BJ (cell line): ENCODE measurements at regions not wholly inside any gene's neighbourhood (a gene's known extent, or its start where the extent isn't known, plus 50 kb on each side); places are given as distances from the start of the nearest gene placed in this dataset.

Experiments
- CTCF ChIA-PET: fragments of 350-600 bp; formaldehyde crosslinking; extraction: SDS; loops from one replicate; lab custom pipeline; 2021; ENCODE audit warnings: antibody characterized with exemption, inconsistent platforms; lab: Yijun Ruan, JAX
- POLR2A ChIA-PET: fragments of 300-600 bp; sonication (Branson Sonifier 250); formaldehyde crosslinking; extraction: SDS; loops from one replicate; lab custom pipeline; 2021; ENCODE audit warnings: antibody characterized with exemption; lab: Charles Lee
- DNase-seq: peaks from one replicate; pipeline ENCODE4 v3.0.0-alpha.2; 2011; ENCODE audit warnings: low read depth
- H3K27me3 ChIP-seq: 2 replicates; pipeline ENCODE4 v1.6.0; 2011; ENCODE audit warnings: low read length; ENCODE audit not compliant: control insufficient read depth, insufficient read depth
- H3K36me3 ChIP-seq: 2 replicates; pipeline ENCODE4 v1.5.1; 2011; ENCODE audit warnings: low read length; ENCODE audit not compliant: control insufficient read depth, insufficient read depth
- H3K4me3 ChIP-seq: 2 replicates; pipeline ENCODE4 v1.5.1; 2011; ENCODE audit warnings: low read depth, mild to moderate bottlenecking, control low read depth, low read length
- TF ChIP-seq, protein P1 (sequence below): IDR thresholded peaks from 2 replicates; pipeline ENCODE4 v1.5.1; 2011; ENCODE audit warnings: low read depth, mild to moderate bottlenecking, control low read depth, inconsistent platforms, low read length, moderate library complexity; ENCODE audit not compliant: insufficient read depth

GRCh38 chr10:37681617-37681999 is 175.8 kb downstream of the ZNF248 start:
- TF ChIP-seq, protein P1, sequence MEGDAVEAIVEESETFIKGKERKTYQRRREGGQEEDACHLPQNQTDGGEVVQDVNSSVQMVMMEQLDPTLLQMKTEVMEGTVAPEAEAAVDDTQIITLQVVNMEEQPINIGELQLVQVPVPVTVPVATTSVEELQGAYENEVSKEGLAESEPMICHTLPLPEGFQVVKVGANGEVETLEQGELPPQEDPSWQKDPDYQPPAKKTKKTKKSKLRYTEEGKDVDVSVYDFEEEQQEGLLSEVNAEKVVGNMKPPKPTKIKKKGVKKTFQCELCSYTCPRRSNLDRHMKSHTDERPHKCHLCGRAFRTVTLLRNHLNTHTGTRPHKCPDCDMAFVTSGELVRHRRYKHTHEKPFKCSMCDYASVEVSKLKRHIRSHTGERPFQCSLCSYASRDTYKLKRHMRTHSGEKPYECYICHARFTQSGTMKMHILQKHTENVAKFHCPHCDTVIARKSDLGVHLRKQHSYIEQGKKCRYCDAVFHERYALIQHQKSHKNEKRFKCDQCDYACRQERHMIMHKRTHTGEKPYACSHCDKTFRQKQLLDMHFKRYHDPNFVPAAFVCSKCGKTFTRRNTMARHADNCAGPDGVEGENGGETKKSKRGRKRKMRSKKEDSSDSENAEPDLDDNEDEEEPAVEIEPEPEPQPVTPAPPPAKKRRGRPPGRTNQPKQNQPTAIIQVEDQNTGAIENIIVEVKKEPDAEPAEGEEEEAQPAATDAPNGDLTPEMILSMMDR: no peak
- Histone ChIP-seq H3K4me3 (no peak overlapping the region), H3K36me3 (no peaks in the 10 kb centered on the region), H3K27me3 (no peaks in the 10 kb centered on the region)
- DNase-seq: no peak
- POLR2A ChIA-PET: no interaction called here
- CTCF ChIA-PET: no interaction called here

- no peak overlapping the region for H3K4me3 ChIP-seq
- DNase-seq: no peak
- ChIA-PET CTCF (no interaction called here), POLR2A (no interaction called here)
- TF ChIP-seq, protein P1: no peak
- no peaks in the 10 kb centered on the region for H3K36me3 ChIP-seq
- no peaks in the 10 kb centered on the region for H3K27me3 ChIP-seq
Measured at GRCh38 chr10:37680716-37681616, 176.4 kb downstream of the ZNF248 start.

DNA sequence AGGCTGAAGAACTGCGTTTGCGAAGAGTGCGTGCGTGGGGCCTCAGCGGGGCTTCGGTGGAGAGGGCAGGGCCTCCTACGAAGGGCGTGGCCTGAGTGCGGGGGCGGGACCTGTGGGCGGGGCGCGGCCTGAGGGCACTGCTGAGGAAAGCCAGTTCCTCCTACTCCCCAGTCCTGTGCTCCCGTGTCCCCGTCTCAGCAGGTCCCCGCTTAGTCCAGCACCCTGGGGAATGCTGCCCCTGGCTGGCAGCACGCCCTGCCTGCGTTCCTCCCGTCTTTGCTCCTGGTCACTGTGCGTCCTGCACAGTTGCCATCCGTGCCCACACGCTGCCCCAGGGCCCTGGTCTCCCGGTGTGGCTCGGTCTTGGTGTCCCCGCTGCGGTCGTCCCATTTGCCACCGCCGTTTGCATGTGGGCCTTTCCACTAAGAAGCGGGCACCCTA is 177.1 kb downstream of the ZNF248 start:
- POLR2A ChIA-PET: no interaction called here
- CTCF ChIA-PET: no interaction called here
- DNase-seq: no peak
- no peaks in the 10 kb centered on the region for H3K36me3 ChIP-seq
- TF ChIP-seq, protein P1: no peak
- no peak overlapping the region for H3K4me3 ChIP-seq
- no peaks in the 10 kb centered on the region for H3K27me3 ChIP-seq

DNA sequence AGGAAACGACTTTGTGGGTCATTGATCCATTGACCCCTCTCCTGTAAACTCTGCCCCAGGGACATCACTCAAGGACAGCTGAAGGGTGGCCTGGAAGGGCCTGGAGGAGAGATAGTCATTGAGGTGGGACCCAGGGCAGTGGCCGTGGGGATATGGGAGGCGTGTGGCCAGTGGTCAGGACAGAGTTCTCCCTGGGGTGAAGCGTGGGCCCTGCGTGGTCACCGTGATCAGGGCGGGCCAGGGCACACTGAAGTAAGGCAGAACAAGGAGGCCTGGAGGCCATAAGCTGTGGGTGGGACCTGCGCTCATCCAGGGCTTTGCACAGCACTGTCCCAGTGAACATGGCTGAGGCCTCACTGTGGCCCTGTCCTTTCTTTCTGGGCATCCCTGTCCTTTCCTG is 177.9 kb downstream of the ZNF248 start:
- H3K4me3 ChIP-seq: no peak overlapping the region
- no peak for DNase-seq
- H3K27me3 ChIP-seq: no peaks in the 10 kb centered on the region
- TF ChIP-seq, protein P1: no peak
- CTCF ChIA-PET: interaction anchor here (0.6 kb wide), 1 partner anchor 292 kb away, joined by 3 read pairs; no protein-coding TSS in a partner anchor
- H3K36me3 ChIP-seq: no peaks in the 10 kb centered on the region
- POLR2A ChIA-PET: no interaction called here

DNA sequence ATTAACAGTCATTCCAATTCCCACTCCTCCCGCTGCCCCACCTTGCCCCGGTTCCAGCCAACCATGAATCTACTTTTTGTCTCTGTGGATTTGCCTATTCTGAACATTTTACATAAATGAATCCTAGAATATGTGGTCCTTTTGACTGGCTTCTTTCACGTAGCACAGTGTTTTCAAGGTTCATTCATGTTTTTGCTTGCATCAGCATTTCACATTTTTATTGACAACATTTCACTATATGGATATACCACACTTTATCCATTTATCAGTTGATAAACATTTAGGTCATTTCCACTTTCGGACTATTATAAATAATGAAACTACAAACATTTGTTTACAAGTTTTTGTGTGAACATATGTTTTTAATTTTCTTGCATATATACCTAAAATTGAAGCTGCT is 182.0 kb downstream of the ZNF248 start:
- ChIA-PET POLR2A (no interaction called here), CTCF (no interaction called here)
- TF ChIP-seq, protein P1: no peak
- Histone ChIP-seq H3K27me3 (no peaks in the 10 kb centered on the region), H3K4me3 (no peak overlapping the region), H3K36me3 (no peaks in the 10 kb centered on the region)
- DNase-seq: no peak
